ENCODE measurements at regions not wholly inside any gene's neighbourhood (a gene's known extent, or its start where the extent isn't known, plus 50 kb on each side); places are given as distances from the start of the nearest gene placed in this dataset.

DNA sequence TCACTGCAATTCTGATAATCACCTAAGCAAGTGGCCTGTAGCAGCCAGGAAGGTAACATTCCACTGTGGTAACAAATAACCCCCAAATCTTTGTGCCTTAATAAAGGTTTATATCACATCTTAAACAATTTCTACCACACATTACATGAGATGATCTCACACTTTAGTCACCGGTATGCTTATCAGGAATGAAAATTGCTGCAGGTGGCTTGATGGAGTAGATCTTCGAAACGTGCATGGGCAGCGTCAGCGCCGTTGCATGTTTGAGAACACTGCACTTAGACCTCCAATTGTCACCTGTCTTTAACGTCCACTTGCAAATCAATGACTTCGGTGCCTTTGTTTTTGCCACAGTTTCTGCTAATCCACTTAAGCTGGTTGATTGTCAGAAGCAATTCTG lies 477.4 kb downstream of the VRK1 start:
- TF ChIP-seq, protein P1, sequence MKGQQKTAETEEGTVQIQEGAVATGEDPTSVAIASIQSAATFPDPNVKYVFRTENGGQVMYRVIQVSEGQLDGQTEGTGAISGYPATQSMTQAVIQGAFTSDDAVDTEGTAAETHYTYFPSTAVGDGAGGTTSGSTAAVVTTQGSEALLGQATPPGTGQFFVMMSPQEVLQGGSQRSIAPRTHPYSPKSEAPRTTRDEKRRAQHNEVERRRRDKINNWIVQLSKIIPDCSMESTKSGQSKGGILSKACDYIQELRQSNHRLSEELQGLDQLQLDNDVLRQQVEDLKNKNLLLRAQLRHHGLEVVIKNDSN (IDR thresholded peaks at IDR 0.05) = no peak
- TF ChIP-seq CEBPB (IDR thresholded peaks at IDR 0.05) (no peak), FOXM1 (IDR thresholded peaks at IDR 0.05; ENCODE audit: borderline replicate concordance, low read depth) (no peak), RAD21 (IDR thresholded peaks at IDR 0.05; ENCODE audit: low read depth) (no peak), TAF1 (IDR thresholded peaks at IDR 0.05; ENCODE audit: low read depth) (no peak)
- TF ChIP-seq, protein P2, sequence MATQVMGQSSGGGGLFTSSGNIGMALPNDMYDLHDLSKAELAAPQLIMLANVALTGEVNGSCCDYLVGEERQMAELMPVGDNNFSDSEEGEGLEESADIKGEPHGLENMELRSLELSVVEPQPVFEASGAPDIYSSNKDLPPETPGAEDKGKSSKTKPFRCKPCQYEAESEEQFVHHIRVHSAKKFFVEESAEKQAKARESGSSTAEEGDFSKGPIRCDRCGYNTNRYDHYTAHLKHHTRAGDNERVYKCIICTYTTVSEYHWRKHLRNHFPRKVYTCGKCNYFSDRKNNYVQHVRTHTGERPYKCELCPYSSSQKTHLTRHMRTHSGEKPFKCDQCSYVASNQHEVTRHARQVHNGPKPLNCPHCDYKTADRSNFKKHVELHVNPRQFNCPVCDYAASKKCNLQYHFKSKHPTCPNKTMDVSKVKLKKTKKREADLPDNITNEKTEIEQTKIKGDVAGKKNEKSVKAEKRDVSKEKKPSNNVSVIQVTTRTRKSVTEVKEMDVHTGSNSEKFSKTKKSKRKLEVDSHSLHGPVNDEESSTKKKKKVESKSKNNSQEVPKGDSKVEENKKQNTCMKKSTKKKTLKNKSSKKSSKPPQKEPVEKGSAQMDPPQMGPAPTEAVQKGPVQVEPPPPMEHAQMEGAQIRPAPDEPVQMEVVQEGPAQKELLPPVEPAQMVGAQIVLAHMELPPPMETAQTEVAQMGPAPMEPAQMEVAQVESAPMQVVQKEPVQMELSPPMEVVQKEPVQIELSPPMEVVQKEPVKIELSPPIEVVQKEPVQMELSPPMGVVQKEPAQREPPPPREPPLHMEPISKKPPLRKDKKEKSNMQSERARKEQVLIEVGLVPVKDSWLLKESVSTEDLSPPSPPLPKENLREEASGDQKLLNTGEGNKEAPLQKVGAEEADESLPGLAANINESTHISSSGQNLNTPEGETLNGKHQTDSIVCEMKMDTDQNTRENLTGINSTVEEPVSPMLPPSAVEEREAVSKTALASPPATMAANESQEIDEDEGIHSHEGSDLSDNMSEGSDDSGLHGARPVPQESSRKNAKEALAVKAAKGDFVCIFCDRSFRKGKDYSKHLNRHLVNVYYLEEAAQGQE (IDR thresholded peaks at IDR 0.05; ENCODE audit: low read depth) = no peak
- TF ChIP-seq, protein P3, sequence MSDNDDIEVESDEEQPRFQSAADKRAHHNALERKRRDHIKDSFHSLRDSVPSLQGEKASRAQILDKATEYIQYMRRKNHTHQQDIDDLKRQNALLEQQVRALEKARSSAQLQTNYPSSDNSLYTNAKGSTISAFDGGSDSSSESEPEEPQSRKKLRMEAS (IDR thresholded peaks at IDR 0.05) = no peak
